Bronchial epithelial cell (primary cell): ENCODE measurements at regions not wholly inside any gene's neighbourhood (a gene's known extent, or its start where the extent isn't known, plus 50 kb on each side); places are given as distances from the start of the nearest gene placed in this dataset.

Source experiments
- DNase-seq: peaks from one replicate; pipeline ENCODE4 v3.0.0-alpha.2; 2010; ENCODE audit warnings: low read depth
- FAIRE-seq: peaks from 2 replicates; lab custom pipeline; 2011; peaks lifted over from hg19 to GRCh38; lab: Jason Lieb, UNC
- H3K27me3 ChIP-seq: 2 replicates; pipeline ENCODE4 v1.5.1; 2011; ENCODE audit warnings: low read length; ENCODE audit not compliant: control insufficient read depth, insufficient read depth
- H3K36me3 ChIP-seq: 2 replicates; pipeline ENCODE4 v1.5.1; 2011; ENCODE audit warnings: low read length; ENCODE audit not compliant: control insufficient read depth, insufficient read depth
- H3K4me3 ChIP-seq: 2 replicates; pipeline ENCODE4 v1.5.1; 2011; ENCODE audit warnings: mild to moderate bottlenecking, low read depth, low read length, control low read depth
- TF ChIP-seq, protein P1 (sequence below): IDR thresholded peaks from 2 replicates; pipeline ENCODE4 v1.5.1; 2011; ENCODE audit warnings: mild to moderate bottlenecking, moderate library complexity, low read length, control low read depth, inconsistent platforms; ENCODE audit not compliant: insufficient read depth, severe bottlenecking

DNA sequence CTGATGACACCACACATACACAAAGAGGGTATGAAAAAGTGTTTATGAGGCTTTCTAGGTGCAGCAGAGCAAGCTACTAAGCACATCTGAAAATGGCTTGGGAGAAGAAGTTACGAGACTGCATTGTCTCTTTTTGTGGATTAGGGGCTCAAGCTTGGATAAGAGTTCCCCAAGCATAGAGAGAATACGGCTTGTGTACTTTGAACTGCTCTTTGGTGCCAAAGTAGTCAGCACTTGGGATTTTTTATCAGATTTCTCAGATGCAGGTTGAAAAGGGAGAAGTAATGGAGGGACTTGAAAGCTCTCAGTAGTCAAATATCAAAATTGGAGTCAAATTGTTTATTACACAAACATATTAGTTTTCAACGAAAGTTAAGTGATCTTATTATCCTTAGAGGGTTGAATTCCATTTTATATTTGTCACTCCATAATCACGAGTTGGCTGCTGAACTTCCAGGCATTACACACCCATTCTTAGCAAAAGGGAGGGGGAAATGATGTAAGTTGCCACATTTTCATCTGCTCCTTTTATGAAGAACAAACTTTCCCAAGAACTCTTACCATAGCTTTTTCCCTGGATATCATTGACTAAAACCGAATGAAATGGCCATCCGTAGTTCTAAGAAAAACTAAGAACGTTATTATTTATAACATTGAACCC, 1904.9 kb downstream of the PCDH7 start:
- Histone ChIP-seq H3K36me3 (no peaks in the 10 kb centered on the region), H3K4me3 (no peak overlapping the region), H3K27me3 (no peaks in the 10 kb centered on the region)
- TF ChIP-seq, protein P1, sequence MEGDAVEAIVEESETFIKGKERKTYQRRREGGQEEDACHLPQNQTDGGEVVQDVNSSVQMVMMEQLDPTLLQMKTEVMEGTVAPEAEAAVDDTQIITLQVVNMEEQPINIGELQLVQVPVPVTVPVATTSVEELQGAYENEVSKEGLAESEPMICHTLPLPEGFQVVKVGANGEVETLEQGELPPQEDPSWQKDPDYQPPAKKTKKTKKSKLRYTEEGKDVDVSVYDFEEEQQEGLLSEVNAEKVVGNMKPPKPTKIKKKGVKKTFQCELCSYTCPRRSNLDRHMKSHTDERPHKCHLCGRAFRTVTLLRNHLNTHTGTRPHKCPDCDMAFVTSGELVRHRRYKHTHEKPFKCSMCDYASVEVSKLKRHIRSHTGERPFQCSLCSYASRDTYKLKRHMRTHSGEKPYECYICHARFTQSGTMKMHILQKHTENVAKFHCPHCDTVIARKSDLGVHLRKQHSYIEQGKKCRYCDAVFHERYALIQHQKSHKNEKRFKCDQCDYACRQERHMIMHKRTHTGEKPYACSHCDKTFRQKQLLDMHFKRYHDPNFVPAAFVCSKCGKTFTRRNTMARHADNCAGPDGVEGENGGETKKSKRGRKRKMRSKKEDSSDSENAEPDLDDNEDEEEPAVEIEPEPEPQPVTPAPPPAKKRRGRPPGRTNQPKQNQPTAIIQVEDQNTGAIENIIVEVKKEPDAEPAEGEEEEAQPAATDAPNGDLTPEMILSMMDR: no peak
- DNase-seq (peak; percentile 30), FAIRE-seq (no peak)

DNA sequence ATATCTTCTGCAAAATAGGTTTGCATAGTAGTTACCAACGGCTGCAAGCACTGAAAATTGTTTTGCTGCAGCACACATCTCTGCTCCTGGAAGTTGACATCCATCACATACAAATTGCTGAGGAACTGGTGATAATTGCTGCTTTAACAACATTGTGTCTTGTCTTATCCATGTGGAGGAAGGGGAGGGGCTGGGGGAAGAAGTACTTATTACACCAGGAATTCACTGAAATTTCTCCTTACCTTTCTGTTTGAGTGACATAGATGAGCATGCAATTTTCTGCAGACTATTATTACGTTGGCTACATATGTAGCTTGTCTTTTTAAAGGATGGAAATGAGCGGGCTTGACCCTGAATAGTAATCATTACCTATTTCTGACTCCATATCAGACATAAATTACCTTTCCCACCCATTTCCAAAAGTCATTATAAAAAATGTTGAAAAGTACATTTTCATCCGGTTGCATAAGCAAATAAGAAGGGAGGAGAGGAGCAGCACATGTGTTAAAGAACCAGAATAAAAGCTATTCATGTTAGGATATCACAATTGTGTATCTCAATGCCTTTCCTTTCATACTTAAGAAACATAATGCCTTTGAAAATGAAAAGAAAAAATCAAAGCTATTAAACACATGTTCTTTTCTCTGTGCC, 1905.6 kb downstream of the PCDH7 start:
- Histone ChIP-seq H3K36me3 (no peaks in the 10 kb centered on the region), H3K4me3 (no peak overlapping the region), H3K27me3 (no peaks in the 10 kb centered on the region)
- TF ChIP-seq, protein P1: no peak
- FAIRE-seq (no peak), DNase-seq (no peak)

DNA sequence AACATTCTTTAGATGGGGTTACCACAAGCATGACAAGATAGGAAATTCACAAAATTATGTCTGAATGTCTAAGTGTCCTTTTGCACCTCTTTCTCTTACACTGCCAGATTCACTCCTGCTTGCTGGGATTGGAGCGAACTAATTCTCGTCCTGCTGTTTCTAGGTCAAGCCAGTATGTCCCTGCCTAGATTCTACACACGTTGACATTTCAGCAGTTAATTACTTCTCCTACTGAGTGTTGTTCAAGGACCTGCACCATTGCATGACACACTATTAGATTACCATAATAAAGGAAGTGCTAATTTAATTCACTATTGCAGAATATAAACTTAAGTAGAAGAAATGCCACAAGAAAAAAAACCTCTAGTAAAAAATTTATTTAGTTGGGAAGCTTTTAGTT, 1911.7 kb downstream of the PCDH7 start:
- no peak overlapping the region for H3K4me3 ChIP-seq
- DNase-seq: no peak
- no peaks in the 10 kb centered on the region for H3K27me3 ChIP-seq
- no peaks in the 10 kb centered on the region for H3K36me3 ChIP-seq
- TF ChIP-seq, protein P1: no peak
- FAIRE-seq: no peak

DNA sequence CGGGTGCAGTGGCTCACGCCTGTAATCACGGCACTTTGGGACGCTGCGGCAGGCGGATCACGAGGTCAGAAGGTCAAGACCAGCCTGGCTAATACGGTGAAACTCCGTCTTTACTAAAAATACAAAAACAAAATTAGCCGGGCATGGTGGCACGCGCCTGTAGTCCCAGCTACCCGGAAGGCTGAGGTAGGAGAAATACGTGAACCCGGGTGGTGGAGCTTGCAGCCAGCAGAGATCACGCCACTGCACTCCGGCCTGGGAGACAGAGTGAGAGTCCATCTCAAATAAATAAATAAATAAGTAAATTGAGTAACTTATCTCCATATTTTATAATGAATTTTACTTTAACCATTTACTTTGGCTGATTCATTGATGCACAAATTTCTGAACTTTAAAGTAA, 1913.3 kb downstream of the PCDH7 start:
- DNase-seq: no peak
- Histone ChIP-seq H3K4me3 (no peak overlapping the region), H3K36me3 (no peaks in the 10 kb centered on the region), H3K27me3 (no peaks in the 10 kb centered on the region)
- FAIRE-seq: no peak
- TF ChIP-seq, protein P1: no peak

DNA sequence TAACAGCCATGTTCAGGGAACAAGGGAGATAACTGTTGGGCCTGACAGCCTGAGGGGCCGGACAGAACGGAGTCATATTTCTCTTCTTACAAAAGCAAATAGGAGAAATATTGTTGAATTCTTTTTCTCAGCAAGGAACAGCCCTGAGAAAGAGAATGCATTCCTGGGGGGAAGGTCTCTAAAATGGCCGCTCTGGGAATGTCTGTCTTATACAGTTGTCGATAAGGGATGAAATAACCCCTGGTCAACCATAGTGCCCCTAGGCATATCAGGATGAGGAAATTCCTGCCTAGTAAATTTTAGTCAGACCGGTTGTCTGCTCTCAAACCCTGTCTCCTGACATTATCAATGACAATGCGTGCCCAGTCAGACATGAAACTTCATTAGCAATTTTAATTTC, 1925.5 kb downstream of the PCDH7 start:
- Histone ChIP-seq H3K4me3 (no peak overlapping the region), H3K27me3 (no peaks in the 10 kb centered on the region), H3K36me3 (no peaks in the 10 kb centered on the region)
- TF ChIP-seq, protein P1: no peak
- no peak for DNase-seq
- no peak for FAIRE-seq
